K562 (cell line): ENCODE measurements at regions not wholly inside any gene's neighbourhood (a gene's known extent, or its start where the extent isn't known, plus 50 kb on each side); places are given as distances from the start of the nearest gene placed in this dataset.

ENCODE experiments used
- ATAC-seq: fragments of 200-7000 bp; cut with Tn5 transposase; 3 replicates; pipeline ENCODE4 v1.9.1; 2020; ENCODE audit warnings: moderate library complexity
- BruUV-seq: library from RNA; stranded (reverse); fragments of 400-500 nt; replicated peaks from 2 replicates; lab custom pipeline; 2021; lab: Mats Ljungman, UMichigan
- CTCF ChIA-PET: fragments of 300-600 bp; formaldehyde crosslinking; extraction: SDS; loops from one replicate; lab custom pipeline; 2021; ENCODE audit warnings: low intra/inter-chr PET ratio; lab: Yijun Ruan, JAX
- POLR2A ChIA-PET: fragments of 300-600, 350-650 bp; sonication (Branson Sonifier 250); formaldehyde crosslinking; extraction: SDS; loops from one replicate; lab custom pipeline; 2021; ENCODE audit warnings: antibody characterized with exemption, inconsistent platforms; lab: Yijun Ruan, JAX
- DNase-seq, 4 experiments: peaks; one replicate each; pipeline versions ENCODE4 v3.0.0 to v3.0.0-alpha.2; 2011 to 2018; ENCODE audit warnings: low spot score in 3 of 4, mixed read lengths in 3 of 4; ENCODE audit errors: extremely low read depth in 1 of 4
- FAIRE-seq: peaks from 2 replicates; lab custom pipeline; 2011; peaks lifted over from hg19 to GRCh38; lab: Jason Lieb, UNC
- H2AFZ ChIP-seq: 2 replicates; pipeline ENCODE4 v1.6.0; 2011; ENCODE audit warnings: low read depth, low read length, control low read depth, inconsistent platforms
- H3K27ac ChIP-seq: fragments of 200-600 bp; 3 replicates; pipeline ENCODE4 v1.8.0; 2011; ENCODE audit warnings: low read depth, mild to moderate bottlenecking, control low read depth, inconsistent platforms, low read length, moderate library complexity, mixed read lengths; ENCODE audit errors: extremely low read depth
- H3K27me3 ChIP-seq, 2 experiments: fragments of 300-600 bp in 1 of 2; 2 replicates in 1 of 2; 3 replicates in 1 of 2; pipeline versions ENCODE4 v1.6.0 to v1.8.0; 2011; ENCODE audit warnings: inconsistent platforms in 2 of 2, low read length in 2 of 2, mild to moderate bottlenecking in 1 of 2, mixed read lengths in 1 of 2, moderate library complexity in 1 of 2; ENCODE audit not compliant: control insufficient read depth in 2 of 2, insufficient read depth in 2 of 2
- H3K36me3 ChIP-seq: fragments of 300-600 bp; 3 replicates; pipeline ENCODE4 v1.8.0; 2011; ENCODE audit warnings: mild to moderate bottlenecking, low read length, inconsistent platforms; ENCODE audit not compliant: control insufficient read depth, insufficient read depth
- H3K4me1 ChIP-seq, 2 experiments: fragments of 200-600 bp in 1 of 2; replicated peaks in 1 of 2; 2 replicates in 1 of 2; 3 replicates in 1 of 2; pipeline versions ENCODE4 v1.5.1 to v1.8.0; 2011; ENCODE audit warnings: inconsistent platforms in 2 of 2, low read length in 2 of 2, mild to moderate bottlenecking in 1 of 2, mixed read lengths in 1 of 2, moderate library complexity in 1 of 2; ENCODE audit not compliant: control insufficient read depth in 2 of 2, insufficient read depth in 2 of 2
- H3K4me2 ChIP-seq: 2 replicates; pipeline ENCODE4 v1.6.1; 2011; ENCODE audit warnings: low read length, control low read depth, inconsistent platforms, mixed read lengths; ENCODE audit not compliant: insufficient read depth
- H3K4me3 ChIP-seq: fragments of 200-600 bp; sonication (generic), shearing (Covaris generic); 2 replicates; pipeline ENCODE4 v1.5.1; 2016; ENCODE audit warnings: control low read depth, inconsistent platforms
- H3K79me2 ChIP-seq: fragments of 200-600 bp; 3 replicates; pipeline ENCODE4 v1.8.0; 2011; ENCODE audit warnings: low read length, inconsistent platforms; ENCODE audit not compliant: control insufficient read depth, insufficient read depth
- H3K9ac ChIP-seq, 2 experiments: 2 replicates each; pipeline versions ENCODE4 v1.6.0 to v1.6.1; 2011; ENCODE audit warnings: low read depth in 2 of 2, low read length in 2 of 2, control low read depth in 1 of 2, inconsistent platforms in 1 of 2, mild to moderate bottlenecking in 1 of 2, mixed read lengths in 1 of 2; ENCODE audit not compliant: insufficient read depth in 1 of 2
- H3K9me1 ChIP-seq: one replicate; pipeline ENCODE4 v1.6.0; 2011; ENCODE audit warnings: inconsistent platforms, mild to moderate bottlenecking, low read length, moderate library complexity; ENCODE audit not compliant: control insufficient read depth, insufficient read depth
- H3K9me3 ChIP-seq: replicated peaks from 2 replicates; pipeline ENCODE4 v1.5.1; 2011; ENCODE audit warnings: low read depth, low read length, inconsistent platforms; ENCODE audit not compliant: control insufficient read depth, insufficient read depth
- H4K20me1 ChIP-seq: replicated peaks from 2 replicates; pipeline ENCODE4 v1.6.1; 2011; ENCODE audit warnings: low read length, inconsistent platforms, mixed read lengths; ENCODE audit not compliant: control insufficient read depth, insufficient read depth
- ARID1B ChIP-seq: fragments of 450-650 bp; IDR thresholded peaks from 2 replicates; pipeline ENCODE4 v1.6.1; 2016; ENCODE audit warnings: antibody characterized with exemption, mild to moderate bottlenecking, inconsistent platforms
- CHCHD3 ChIP-seq: fragments of 250-450 bp; sonication (Bioruptor Pico); IDR thresholded peaks from 2 replicates; pipeline ENCODE4 v2.1.2; 2022; ENCODE audit warnings: mild to moderate bottlenecking
- CSDE1 ChIP-seq, 2 experiments: fragments of 450-650 bp; IDR thresholded peaks; 2 replicates each; pipeline ENCODE4 v1.6.1; 2016; ENCODE audit warnings: mild to moderate bottlenecking in 1 of 2
- ETV6 ChIP-seq, 3 experiments: fragments of 150-350 bp in 1 of 3; sonication (generic) in 1 of 3; formaldehyde crosslinking in 1 of 3; IDR thresholded peaks; 2 replicates each; pipeline versions ENCODE4 v1.6.1 to v1.8.0; 2014 to 2022; ENCODE audit warnings: borderline replicate concordance in 2 of 3, low read depth in 2 of 3, antibody characterized with exemption in 1 of 3, low read length in 1 of 3, mild to moderate bottlenecking in 1 of 3, missing genetic modification reagents in 1 of 3
- GABPA ChIP-seq: fragments of 200-800 bp; sonication (Bioruptor generic); conservative IDR thresholded peaks from 2 replicates; pipeline ENCODE4 v1.6.1; 2016; ENCODE audit warnings: low read depth, missing genetic modification characterization, missing compliant biosample characterization
- GABPB1 ChIP-seq: sonication (generic); formaldehyde crosslinking; IDR thresholded peaks from 2 replicates; pipeline ENCODE4 v1.8.0; 2022; ENCODE audit warnings: mild to moderate bottlenecking, missing genetic modification reagents
- GTF2B ChIP-seq: IDR thresholded peaks from 2 replicates; pipeline ENCODE4 v1.6.1; 2011; ENCODE audit not compliant: insufficient read length; ENCODE audit errors: extremely low read depth
- MCM2 ChIP-seq: fragments of 450-650 bp; IDR thresholded peaks from 2 replicates; pipeline ENCODE4 v1.6.1; 2017; ENCODE audit warnings: low read depth, mild to moderate bottlenecking
- NFIC ChIP-seq: fragments of 450-650 bp; IDR thresholded peaks from 2 replicates; pipeline ENCODE4 v1.6.1; 2017; ENCODE audit warnings: mild to moderate bottlenecking, inconsistent platforms
- PRPF4 ChIP-seq: fragments of 200-400 bp; formaldehyde crosslinking; IDR thresholded peaks from one replicate; pipeline ENCODE4 v1.6.1; 2017; ENCODE audit warnings: low read length, low read depth, mild to moderate bottlenecking; ENCODE audit not compliant: insufficient read depth, poor library complexity, severe bottlenecking
- SIN3B ChIP-seq: fragments of 450-650 bp; IDR thresholded peaks from 2 replicates; pipeline ENCODE4 v1.6.1; 2017; ENCODE audit warnings: low read depth, mild to moderate bottlenecking, moderate library complexity
- ZKSCAN1 ChIP-seq: fragments of 150-350 bp; IDR thresholded peaks from 2 replicates; pipeline ENCODE4 v1.6.1; 2016; ENCODE audit warnings: low read depth, low read length
- ZNF184 ChIP-seq: sonication (generic); formaldehyde crosslinking; IDR thresholded peaks from 2 replicates; pipeline ENCODE4 v1.5.0; 2020; ENCODE audit warnings: missing genetic modification reagents
- ZNF398 ChIP-seq: fragments of 250-450 bp; sonication (Bioruptor Pico); IDR thresholded peaks from 2 replicates; pipeline ENCODE4 v1.8.0; 2021; ENCODE audit warnings: moderate library complexity, mild to moderate bottlenecking, inconsistent platforms
- ZNF589 ChIP-seq: fragments of 200-800 bp; sonication (Bioruptor generic); IDR thresholded peaks from 2 replicates; pipeline ENCODE4 v1.6.1; 2016; ENCODE audit warnings: low read depth, missing genetic modification characterization, missing compliant biosample characterization
- ZNF717 ChIP-seq: fragments of 250-450 bp; sonication (Bioruptor Pico); IDR thresholded peaks from 2 replicates; pipeline ENCODE4 v1.5.0; 2021
- ZZZ3 ChIP-seq: fragments of 450-650 bp; IDR thresholded peaks from 2 replicates; pipeline ENCODE4 v1.6.1; 2016; ENCODE audit warnings: antibody characterized with exemption, mild to moderate bottlenecking, moderate library complexity
- WGBS: fragments of 100-300 bp; shearing (Covaris generic); methylation state at CpG from one replicate; pipeline ENCODE4 v1.1.6; 2016; ENCODE audit warnings: low coverage, mixed read lengths; ENCODE audit not compliant: insufficient coverage; ENCODE audit errors: missing lambda C conversion rate; 5-methylcytosine and 5-hydroxymethylcytosine counted together
- in situ Hi-C: fragments of 300-500 bp; cut with MboI; formaldehyde crosslinking; loops from 4 replicates; pipeline ENCODE4 v1.15.0; 2018; ENCODE audit warnings: inconsistent platforms, mixed read lengths
- intact Hi-C: fragments of 100-400 bp; cut with micrococcal nuclease; formaldehyde crosslinking; loops from 2 replicates; pipeline ENCODE4 v1.14.2; 2022

GRCh38 chr4:19134685-19135084 lies 1113.1 kb upstream of the LCORL start:
- ChIA-PET CTCF (no interaction called here), POLR2A (no interaction called here)
- ATAC-seq (no peak), DNase-seq (no peak), FAIRE-seq (no peak)
- H3K4me1 ChIP-seq = no peaks in the 10 kb centered on the region
- no peaks in the 10 kb centered on the region for H3K9me1 ChIP-seq
- in situ Hi-C loops = no loop called here
- H2AFZ ChIP-seq = no peak overlapping the region
- WGBS = 2% methylated on average over 3 of the region's 3 CpGs
- H3K4me3 ChIP-seq = no peak overlapping the region
- TF ChIP-seq ZZZ3 = no peak
- no peak for TF ChIP-seq PRPF4
- no peak for TF ChIP-seq NFIC
- no peak for TF ChIP-seq MCM2
- no peaks in the 10 kb centered on the region for H3K79me2 ChIP-seq
- H4K20me1 ChIP-seq = no peaks in the 10 kb centered on the region
- H3K27ac ChIP-seq = no peak overlapping the region
- intact Hi-C loops = no loop called here
- H3K9me3 ChIP-seq = no peaks in the 10 kb centered on the region; the same call in 1 of the 2 replicates
- H3K36me3 ChIP-seq = no peaks in the 10 kb centered on the region
- no peaks in the 10 kb centered on the region for H3K27me3 ChIP-seq
- no peak overlapping the region for H3K4me2 ChIP-seq
- no peak overlapping the region for H3K9ac ChIP-seq
- BruUV-seq = no TSS peak

GRCh38 chr4:19133315-19133714 lies 1111.8 kb upstream of the LCORL start:
- DNase-seq (no peak), FAIRE-seq (no peak), ATAC-seq (no peak)
- no peaks in the 10 kb centered on the region for H3K9me1 ChIP-seq
- H3K79me2 ChIP-seq = no peaks in the 10 kb centered on the region
- no peak overlapping the region for H3K4me2 ChIP-seq
- no peak overlapping the region for H3K27ac ChIP-seq
- ChIA-PET POLR2A (no interaction called here), CTCF (no interaction called here)
- H4K20me1 ChIP-seq = no peaks in the 10 kb centered on the region
- H3K4me1 ChIP-seq = no peaks in the 10 kb centered on the region
- H3K9me3 ChIP-seq = no peaks in the 10 kb centered on the region; the same call in 1 of the 2 replicates
- no peak overlapping the region for H3K9ac ChIP-seq
- intact Hi-C loops (no loop called here), in situ Hi-C loops (no loop called here)
- 0% methylated on average over 1 of the region's 1 CpG for WGBS
- H3K27me3 ChIP-seq = no peaks in the 10 kb centered on the region
- no TSS peak for BruUV-seq
- H3K36me3 ChIP-seq = no peaks in the 10 kb centered on the region
- no peak overlapping the region for H2AFZ ChIP-seq
- H3K4me3 ChIP-seq = no peak overlapping the region
- TF ChIP-seq ETV6 (IDR thresholded peaks at IDR 0.05; ENCODE audit: borderline replicate concordance in 1 of 2, low read depth in 2 of 2, low read length in 1 of 2) (no peak), ETV6 (CRISPR knock-in tag; IDR thresholded peaks at IDR 0.05; ENCODE audit: borderline replicate concordance) (no peak), GABPB1 (CRISPR knock-in tag) (no peak), ARID1B (no peak), ZNF589 (CRISPR knock-in tag) (no peak), GTF2B (no peak), SIN3B (no peak), ZKSCAN1 (no peak), CSDE1 (IDR thresholded peaks at IDR 0.05) (no peak), CHCHD3 (CRISPR knock-in tag) (no peak), ZNF398 (CRISPR knock-in tag) (no peak), GABPA (no peak), ZNF184 (no peak), ZNF717 (CRISPR knock-in tag) (no peak)
